GM23248 (cell line): ENCODE measurements at regions not wholly inside any gene's neighbourhood (a gene's known extent, or its start where the extent isn't known, plus 50 kb on each side); places are given as distances from the start of the nearest gene placed in this dataset.

Experiments used
- EZH2 ChIP-seq: fragments of 200-600 bp; sonication (generic); IDR thresholded peaks from 2 replicates; pipeline ENCODE4 v1.6.1; 2018; ENCODE audit warnings: antibody characterized with exemption, mild to moderate bottlenecking; ENCODE audit not compliant: insufficient read depth, poor library complexity, severe bottlenecking
- EZH2phosphoT487 ChIP-seq: fragments of 200-600 bp; sonication (generic); IDR thresholded peaks from 2 replicates; pipeline ENCODE4 v1.6.1; 2018; ENCODE audit warnings: antibody characterized with exemption, moderate library complexity, mild to moderate bottlenecking, low read depth; ENCODE audit not compliant: insufficient read depth

GRCh38 chr3:59335338-59335737 lies 285.5 kb upstream of the CFAP20DC start:
- TF ChIP-seq EZH2 (no peak), EZH2phosphoT487 (no peak)
